ENCODE measurements at regions not wholly inside any gene's neighbourhood (a gene's known extent, or its start where the extent isn't known, plus 50 kb on each side); places are given as distances from the start of the nearest gene placed in this dataset.
A peak's percentile ranks its signal among the peaks of the same experiment; 100 is the strongest.

GRCh38 chr9:126158588-126159429 is 167.8 kb upstream of the MVB12B start:
- WGBS, 4 donors: 51 to 70% (median 61%) methylated on average over 9 to 10 of the region's 10 CpGs
- no peak for TF ChIP-seq CTCF (IDR thresholded peaks at IDR 0.05)
- Histone ChIP-seq H3K36me3 (no peaks in the 10 kb centered on the region), H3K27ac (no peak overlapping the region), H3K9me3 (no peaks in the 10 kb centered on the region), H3K4me3 (no peak overlapping the region), H3K27me3 (peaks cover 0 to 9% (median 0%) of the 10 kb centered on the region in 9 donors), H3K4me1 (no peaks in the 10 kb centered on the region)
- ATAC-seq (no peak), DNase-seq (no peak)
- intact Hi-C loops (cut with DNase I): no loop called here

- no peaks in the 10 kb centered on the region for H3K9me3 ChIP-seq
- TF ChIP-seq CTCF (IDR thresholded peaks at IDR 0.05): no peak
- TF ChIP-seq POLR2A (IDR thresholded peaks at IDR 0.05): no peak
- H3K27ac ChIP-seq: no peak overlapping the region
- no peaks in the 10 kb centered on the region for H3K36me3 ChIP-seq
- no peak overlapping the region for H3K4me3 ChIP-seq
- 62 to 66% (median 64%) methylated on average over 14 to 17 of the region's 17 CpGs for WGBS, 4 donors
- DNase-seq (no peak), ATAC-seq (no peak)
- no peaks in the 10 kb centered on the region for H3K4me1 ChIP-seq
- H3K27me3 ChIP-seq: peaks cover 0 to 8% (median 0%) of the 10 kb centered on the region in 9 donors
- intact Hi-C loops (cut with DNase I): no loop called here
Observed at GRCh38 chr9:126159430-126160060, 167.1 kb upstream of the MVB12B start.

GRCh38 chr9:126160067-126160853 is 166.4 kb upstream of the MVB12B start:
- intact Hi-C loops (cut with DNase I): no loop called here
- H3K4me3 ChIP-seq: no peak overlapping the region
- ATAC-seq: no peak
- H3K27ac ChIP-seq: no peak overlapping the region
- 83 to 86% (median 84%) methylated on average over 9 to 10 of the region's 10 CpGs for WGBS, 4 donors
- no peaks in the 10 kb centered on the region for H3K4me1 ChIP-seq
- H3K9me3 ChIP-seq: no peaks in the 10 kb centered on the region
- DNase-seq: peak in 1 of 5 donors; percentile 30
- H3K36me3 ChIP-seq: no peaks in the 10 kb centered on the region
- H3K27me3 ChIP-seq: peaks cover 0 to 8% (median 0%) of the 10 kb centered on the region in 9 donors
- TF ChIP-seq CTCF (IDR thresholded peaks at IDR 0.05): no peak
- TF ChIP-seq POLR2A (IDR thresholded peaks at IDR 0.05): no peak

- no peaks in the 10 kb centered on the region for H3K9me3 ChIP-seq
- TF ChIP-seq CTCF (IDR thresholded peaks at IDR 0.05): no peak
- no peak for TF ChIP-seq POLR2A (IDR thresholded peaks at IDR 0.05)
- H3K4me3 ChIP-seq: no peak overlapping the region
- ATAC-seq (no peak), DNase-seq (no peak)
- no peaks in the 10 kb centered on the region for H3K4me1 ChIP-seq
- H3K27ac ChIP-seq: no peak overlapping the region
- 81 to 85% (median 84%) methylated on average over 1 of the region's 1 CpG for WGBS, 4 donors
- intact Hi-C loops (cut with DNase I): no loop called here
- no peaks in the 10 kb centered on the region for H3K36me3 ChIP-seq
- peaks cover 0 to 8% (median 4%) of the 10 kb centered on the region in 9 donors for H3K27me3 ChIP-seq
Observed at GRCh38 chr9:126160854-126161329, 165.7 kb upstream of the MVB12B start.
